Spleen (tissue), 7 donors: ENCODE measurements at regions not wholly inside any gene's neighbourhood (a gene's known extent, or its start where the extent isn't known, plus 50 kb on each side); places are given as distances from the start of the nearest gene placed in this dataset.

Source experiments
- POLR2A ChIP-seq, 3 donors: fragments of 450-650 bp; IDR thresholded peaks; one replicate each; pipeline ENCODE4 v1.5.1; 2017; ENCODE audit warnings: antibody characterized with exemption in 3 of 3, mild to moderate bottlenecking in 1 of 3
- POLR2AphosphoS5 ChIP-seq, 3 donors: sonication (generic); formaldehyde crosslinking; IDR thresholded peaks; one replicate each; pipeline ENCODE4 v1.5.1; 2017; ENCODE audit warnings: antibody characterized with exemption in 3 of 3
- TF ChIP-seq, protein P1 (sequence below), 11 experiments: fragments of 200-600 bp in 7 of 11; fragments of 450-650 bp in 4 of 11; sonication (generic) in 4 of 11; IDR thresholded peaks in 8 of 11; conservative IDR thresholded peaks in 3 of 11; 1 replicate in 7 of 11; 2 replicates in 4 of 11; pipeline versions ENCODE4 v1.4.0 to v1.8.0; 2016 to 2021; ENCODE audit warnings: antibody characterized with exemption in 11 of 11, inconsistent platforms in 4 of 11, mild to moderate bottlenecking in 1 of 11
- donor health status: DM: no; HTN: no; CAD: no; lungs with moderate emphysema.
- donor health status: DM: no; HTN: no; CAD: no.
- donor health status: DM: no; HTN: no; CAD: no.

DNA sequence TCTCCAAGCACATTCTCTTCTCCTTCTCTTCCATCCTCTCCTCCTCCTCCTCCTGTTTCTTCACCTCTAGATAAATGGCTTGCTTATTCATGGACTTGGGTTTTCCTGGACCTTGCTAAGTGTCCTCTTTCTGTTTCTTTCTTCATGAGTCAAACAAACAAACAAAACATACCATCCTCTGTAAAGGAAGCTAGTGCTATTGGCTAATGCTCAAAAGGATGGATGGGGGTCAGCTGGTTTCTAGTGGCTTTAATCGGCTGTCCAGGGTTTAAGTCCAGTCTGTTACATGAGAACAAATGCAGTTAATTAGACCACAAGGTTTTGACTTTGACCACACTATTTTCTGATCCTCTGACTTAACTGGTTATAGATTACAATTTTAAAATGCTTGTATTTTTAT, 83.8 kb upstream of the TSPAN2 start:
- TF ChIP-seq, protein P1, sequence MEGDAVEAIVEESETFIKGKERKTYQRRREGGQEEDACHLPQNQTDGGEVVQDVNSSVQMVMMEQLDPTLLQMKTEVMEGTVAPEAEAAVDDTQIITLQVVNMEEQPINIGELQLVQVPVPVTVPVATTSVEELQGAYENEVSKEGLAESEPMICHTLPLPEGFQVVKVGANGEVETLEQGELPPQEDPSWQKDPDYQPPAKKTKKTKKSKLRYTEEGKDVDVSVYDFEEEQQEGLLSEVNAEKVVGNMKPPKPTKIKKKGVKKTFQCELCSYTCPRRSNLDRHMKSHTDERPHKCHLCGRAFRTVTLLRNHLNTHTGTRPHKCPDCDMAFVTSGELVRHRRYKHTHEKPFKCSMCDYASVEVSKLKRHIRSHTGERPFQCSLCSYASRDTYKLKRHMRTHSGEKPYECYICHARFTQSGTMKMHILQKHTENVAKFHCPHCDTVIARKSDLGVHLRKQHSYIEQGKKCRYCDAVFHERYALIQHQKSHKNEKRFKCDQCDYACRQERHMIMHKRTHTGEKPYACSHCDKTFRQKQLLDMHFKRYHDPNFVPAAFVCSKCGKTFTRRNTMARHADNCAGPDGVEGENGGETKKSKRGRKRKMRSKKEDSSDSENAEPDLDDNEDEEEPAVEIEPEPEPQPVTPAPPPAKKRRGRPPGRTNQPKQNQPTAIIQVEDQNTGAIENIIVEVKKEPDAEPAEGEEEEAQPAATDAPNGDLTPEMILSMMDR (IDR thresholded peaks at IDR 0.05 in 8 of 11, conservative IDR thresholded peaks at IDR 0.05 in 3 of 11) = no peak
- TF ChIP-seq POLR2A (IDR thresholded peaks at IDR 0.05) (no peak), POLR2AphosphoS5 (IDR thresholded peaks at IDR 0.05) (no peak)
